Hepatocyte (in vitro differentiated cells): ENCODE measurements at regions not wholly inside any gene's neighbourhood (a gene's known extent, or its start where the extent isn't known, plus 50 kb on each side); places are given as distances from the start of the nearest gene placed in this dataset.

Source experiments
- DNase-seq: peaks from one replicate; pipeline ENCODE4 v3.0.0-alpha.2; 2016; ENCODE audit warnings: low spot score
- H2AFZ ChIP-seq: fragments of 200-600 bp; sonication (generic); 2 replicates; pipeline ENCODE4 v1.6.0; 2016; ENCODE audit warnings: antibody characterized with exemption, mild to moderate bottlenecking
- H3K27ac ChIP-seq: fragments of 200-600 bp; sonication (generic); 2 replicates; pipeline ENCODE4 v1.5.1; 2016; ENCODE audit warnings: mild to moderate bottlenecking
- H3K27me3 ChIP-seq: fragments of 200-600 bp; sonication (generic); 2 replicates; pipeline ENCODE4 v1.6.1; 2016
- H3K36me3 ChIP-seq: fragments of 200-600 bp; sonication (generic); replicated peaks from 2 replicates; pipeline ENCODE4 v1.5.1; 2016; ENCODE audit warnings: low read depth; ENCODE audit not compliant: insufficient read depth
- H3K4me1 ChIP-seq: fragments of 200-600 bp; sonication (generic); 2 replicates; pipeline ENCODE4 v1.5.1; 2016; ENCODE audit warnings: mild to moderate bottlenecking, moderate library complexity; ENCODE audit not compliant: insufficient read depth
- H3K4me2 ChIP-seq: fragments of 200-600 bp; sonication (generic); 2 replicates; pipeline ENCODE4 v1.6.0; 2016
- H3K4me3 ChIP-seq: fragments of 200-600 bp; sonication (generic); 2 replicates; pipeline ENCODE4 v1.5.1; 2016; ENCODE audit warnings: mild to moderate bottlenecking
- H3K79me2 ChIP-seq: fragments of 200-600 bp; sonication (generic); 2 replicates; pipeline ENCODE4 v1.6.0; 2017; ENCODE audit warnings: mild to moderate bottlenecking
- H3K9me2 ChIP-seq: fragments of 200-600 bp; sonication (generic); replicated peaks from 2 replicates; pipeline ENCODE4 v1.6.0; 2017; ENCODE audit warnings: mild to moderate bottlenecking; ENCODE audit not compliant: insufficient read depth
- H3K9me3 ChIP-seq: fragments of 200-600 bp; sonication (generic); 2 replicates; pipeline ENCODE4 v1.5.1; 2016; ENCODE audit warnings: low read depth, mild to moderate bottlenecking
- H4K20me1 ChIP-seq: fragments of 200-600 bp; sonication (generic); 2 replicates; pipeline ENCODE4 v1.6.0; 2016; ENCODE audit warnings: mild to moderate bottlenecking; ENCODE audit not compliant: insufficient read depth, poor library complexity, severe bottlenecking
- EZH2 ChIP-seq: fragments of 200-600 bp; sonication (generic); IDR thresholded peaks from 2 replicates; pipeline ENCODE4 v1.6.1; 2016; ENCODE audit warnings: antibody characterized with exemption, mild to moderate bottlenecking, borderline replicate concordance
- EZH2phosphoT487 ChIP-seq: fragments of 200-600 bp; sonication (generic); IDR thresholded peaks from one replicate; pipeline ENCODE4 v1.6.1; 2018; ENCODE audit warnings: antibody characterized with exemption, mild to moderate bottlenecking, low read depth, moderate library complexity; ENCODE audit not compliant: unreplicated experiment, severe bottlenecking
- WGBS: methylation state at CpG from one replicate; pipeline ENCODE4 v1.1.6; 2016; ENCODE audit warnings: low lambda C conversion rate; ENCODE audit errors: missing lambda C conversion rate; 5-methylcytosine and 5-hydroxymethylcytosine counted together
- TF ChIP-seq, protein P1 (sequence below): fragments of 200-600 bp; sonication (generic); IDR thresholded peaks from 2 replicates; pipeline ENCODE4 v1.5.1; 2016; ENCODE audit warnings: antibody characterized with exemption, mild to moderate bottlenecking; ENCODE audit not compliant: poor library complexity

DNA sequence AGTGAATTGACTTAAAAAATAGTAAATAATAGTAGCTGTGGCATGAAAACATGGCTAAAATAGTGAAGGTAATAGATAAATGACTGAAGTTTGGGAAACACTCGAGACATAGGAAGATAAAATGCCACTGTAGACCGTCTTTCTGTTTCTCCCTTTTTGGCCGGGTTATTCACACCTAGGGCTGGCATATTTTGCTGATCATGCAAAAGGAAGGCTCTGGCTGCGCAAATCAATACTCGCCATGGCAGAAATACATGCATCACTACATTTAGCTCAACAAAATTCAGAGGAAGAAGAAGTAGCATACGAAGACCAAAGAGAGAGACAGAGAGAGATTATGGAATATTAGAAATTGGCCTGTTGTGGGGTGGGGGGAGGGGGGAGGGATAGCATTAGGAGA is 242.2 kb upstream of the KBTBD8 start:
- no peak overlapping the region for H2AFZ ChIP-seq
- H3K79me2 ChIP-seq = no peaks in the 10 kb centered on the region
- no peak overlapping the region for H3K4me2 ChIP-seq
- H3K9me3 ChIP-seq = no peaks in the 10 kb centered on the region
- no peak for TF ChIP-seq EZH2phosphoT487
- TF ChIP-seq EZH2 = no peak
- TF ChIP-seq, protein P1, sequence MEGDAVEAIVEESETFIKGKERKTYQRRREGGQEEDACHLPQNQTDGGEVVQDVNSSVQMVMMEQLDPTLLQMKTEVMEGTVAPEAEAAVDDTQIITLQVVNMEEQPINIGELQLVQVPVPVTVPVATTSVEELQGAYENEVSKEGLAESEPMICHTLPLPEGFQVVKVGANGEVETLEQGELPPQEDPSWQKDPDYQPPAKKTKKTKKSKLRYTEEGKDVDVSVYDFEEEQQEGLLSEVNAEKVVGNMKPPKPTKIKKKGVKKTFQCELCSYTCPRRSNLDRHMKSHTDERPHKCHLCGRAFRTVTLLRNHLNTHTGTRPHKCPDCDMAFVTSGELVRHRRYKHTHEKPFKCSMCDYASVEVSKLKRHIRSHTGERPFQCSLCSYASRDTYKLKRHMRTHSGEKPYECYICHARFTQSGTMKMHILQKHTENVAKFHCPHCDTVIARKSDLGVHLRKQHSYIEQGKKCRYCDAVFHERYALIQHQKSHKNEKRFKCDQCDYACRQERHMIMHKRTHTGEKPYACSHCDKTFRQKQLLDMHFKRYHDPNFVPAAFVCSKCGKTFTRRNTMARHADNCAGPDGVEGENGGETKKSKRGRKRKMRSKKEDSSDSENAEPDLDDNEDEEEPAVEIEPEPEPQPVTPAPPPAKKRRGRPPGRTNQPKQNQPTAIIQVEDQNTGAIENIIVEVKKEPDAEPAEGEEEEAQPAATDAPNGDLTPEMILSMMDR = no peak
- no peak overlapping the region for H3K27ac ChIP-seq
- no peak overlapping the region for H3K4me3 ChIP-seq
- no peaks in the 10 kb centered on the region for H3K4me1 ChIP-seq
- 99% methylated on average over 6 of the region's 6 CpGs for WGBS
- no peak for DNase-seq
- no peaks in the 10 kb centered on the region for H3K9me2 ChIP-seq
- no peaks in the 10 kb centered on the region for H4K20me1 ChIP-seq
- no peaks in the 10 kb centered on the region for H3K27me3 ChIP-seq
- H3K36me3 ChIP-seq = no peaks in the 10 kb centered on the region

DNA sequence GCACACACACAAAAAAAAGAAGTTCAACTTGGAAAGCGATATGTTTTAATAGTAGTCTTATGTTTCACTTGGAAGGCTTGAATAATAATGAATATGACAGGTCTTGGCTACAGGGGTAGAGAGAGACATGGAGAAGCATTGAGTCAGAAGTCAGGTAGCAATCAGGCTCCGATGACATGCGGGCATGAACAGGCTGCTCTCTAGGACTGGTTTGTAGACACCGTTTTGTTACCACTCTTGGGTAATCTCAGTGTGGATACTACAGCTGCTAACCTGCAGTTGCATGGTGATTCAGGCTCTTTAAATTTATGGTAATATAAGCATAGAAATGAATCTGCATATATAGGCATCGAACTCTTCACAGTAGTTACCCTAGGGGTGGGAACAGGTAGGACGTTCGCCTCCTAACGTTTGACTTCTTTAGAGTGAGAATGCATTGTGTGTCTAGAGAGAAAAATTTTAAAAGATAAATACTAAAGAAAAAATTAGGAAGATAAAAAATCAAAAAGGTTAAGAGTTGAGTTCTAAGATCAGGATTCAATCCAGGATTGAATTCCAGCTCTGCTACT is 241.6 kb upstream of the KBTBD8 start:
- H3K4me3 ChIP-seq = no peak overlapping the region
- WGBS = 95% methylated on average over 8 of the region's 8 CpGs
- H4K20me1 ChIP-seq = no peaks in the 10 kb centered on the region

DNA sequence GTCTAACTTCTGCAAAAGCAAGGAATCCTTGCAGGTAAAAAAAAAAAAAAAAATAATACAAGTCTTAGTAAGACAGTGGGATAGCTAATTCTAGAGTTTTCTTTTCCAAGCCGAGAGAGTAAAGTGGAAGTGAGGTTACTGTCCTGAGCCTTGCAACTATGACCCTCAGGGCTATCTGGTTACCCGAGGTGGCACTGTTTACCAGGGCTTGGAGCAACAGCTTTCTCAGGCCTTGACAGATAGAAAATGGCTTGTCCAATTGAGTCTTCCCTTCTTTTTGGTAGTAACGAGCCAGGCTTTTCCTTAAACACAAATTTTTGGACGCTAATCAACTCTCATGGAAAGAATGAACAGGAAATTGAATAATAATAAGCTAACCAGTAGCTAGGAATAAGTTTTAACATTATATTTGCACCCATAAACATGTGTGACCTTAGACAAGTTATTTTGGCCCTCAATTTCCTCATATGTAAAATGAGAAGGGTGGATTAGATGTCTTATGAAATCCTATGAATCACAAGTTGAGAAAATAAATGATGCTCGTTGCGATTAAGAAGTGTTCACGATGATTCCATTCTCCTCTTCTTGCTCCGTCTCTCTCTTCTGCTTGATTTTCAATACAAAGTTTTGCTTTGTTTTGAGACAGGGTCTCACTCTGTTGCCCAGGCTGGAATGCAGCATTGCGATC is 236.9 kb upstream of the KBTBD8 start:
- DNase-seq = no peak
- Histone ChIP-seq H3K9me2 (no peaks in the 10 kb centered on the region), H3K4me2 (no peak overlapping the region), H3K36me3 (no peaks in the 10 kb centered on the region), H3K27me3 (no peaks in the 10 kb centered on the region), H3K4me1 (no peaks in the 10 kb centered on the region), H2AFZ (no peak overlapping the region), H3K27ac (no peak overlapping the region), H4K20me1 (no peaks in the 10 kb centered on the region), H3K79me2 (no peaks in the 10 kb centered on the region), H3K4me3 (no peak overlapping the region), H3K9me3 (no peaks in the 10 kb centered on the region)
- WGBS = 89% methylated on average over 9 of the region's 9 CpGs
- TF ChIP-seq EZH2phosphoT487 (no peak), EZH2 (no peak)
- TF ChIP-seq, protein P1 = no peak

More for the DNA sequence above, 241.6 kb upstream of the KBTBD8 start:
- no peak overlapping the region for H2AFZ ChIP-seq
- H3K9me2 ChIP-seq = no peaks in the 10 kb centered on the region
- H3K4me2 ChIP-seq = no peak overlapping the region
- no peaks in the 10 kb centered on the region for H3K79me2 ChIP-seq
- no peak for TF ChIP-seq EZH2
- TF ChIP-seq, protein P1 = no peak
- no peak for TF ChIP-seq EZH2phosphoT487
- H3K4me1 ChIP-seq = no peaks in the 10 kb centered on the region
- H3K27ac ChIP-seq = no peak overlapping the region
- no peak for DNase-seq
- H3K36me3 ChIP-seq = no peaks in the 10 kb centered on the region
- no peaks in the 10 kb centered on the region for H3K9me3 ChIP-seq
- no peaks in the 10 kb centered on the region for H3K27me3 ChIP-seq
